ENCODE measurements at regions not wholly inside any gene's neighbourhood (a gene's known extent, or its start where the extent isn't known, plus 50 kb on each side); places are given as distances from the start of the nearest gene placed in this dataset.

DNA sequence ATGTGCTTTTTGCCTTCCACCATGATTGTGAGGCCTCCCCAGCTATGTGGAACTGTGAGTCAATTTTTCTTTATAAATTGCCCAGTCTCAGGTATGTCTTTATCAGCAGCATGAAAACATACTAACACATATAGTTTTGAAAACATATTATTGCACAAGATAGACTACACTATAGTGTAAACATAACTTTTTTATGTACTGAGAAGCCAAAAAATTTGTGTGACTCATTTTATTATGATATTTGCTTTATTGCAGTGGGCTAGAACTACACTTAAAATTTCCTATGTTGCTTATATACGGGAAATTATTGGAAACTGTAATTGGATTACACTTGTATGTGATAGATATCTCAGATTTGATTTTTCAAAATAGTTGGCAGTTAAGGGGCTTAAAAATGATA, 885.5 kb upstream of the FBXO33 start:
- TF ChIP-seq CTCF (conservative IDR thresholded peaks at IDR 0.05 in 1 of 2, IDR thresholded peaks at IDR 0.05 in 1 of 2; ENCODE audit: low read depth in 1 of 2, low read length in 2 of 2), result no peak
- no peak for TF ChIP-seq EZH2 (IDR thresholded peaks at IDR 0.05; ENCODE audit: low read length, missing control alignments)

All from fibroblast of lung (primary cell).